ENCODE measurements at regions not wholly inside any gene's neighbourhood (a gene's known extent, or its start where the extent isn't known, plus 50 kb on each side); places are given as distances from the start of the nearest gene placed in this dataset.

DNA sequence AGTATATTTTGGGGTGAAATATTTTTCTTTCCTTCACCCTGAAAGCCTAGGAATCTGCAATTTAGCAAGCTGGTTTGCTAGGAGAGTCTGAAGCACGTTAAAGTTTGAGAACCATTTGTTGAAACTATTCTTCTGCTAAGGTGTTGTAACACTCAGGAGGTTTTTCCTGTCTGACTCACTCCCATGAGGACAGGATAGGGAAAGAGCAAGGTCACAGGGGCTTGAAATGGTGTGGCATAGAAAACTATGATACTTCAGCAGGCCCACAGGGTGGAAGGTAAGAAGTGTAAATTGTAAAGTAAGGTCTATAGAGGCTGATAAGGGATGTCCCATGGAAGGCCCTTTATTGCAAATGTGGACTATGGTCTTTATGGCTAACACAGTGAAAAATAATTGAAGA is 177.7 kb upstream of the ZC3H15 start:
- no peak for TF ChIP-seq POLR2A (conservative IDR thresholded peaks at IDR 0.05)
- TF ChIP-seq RBM39 (optimal IDR thresholded peaks at IDR 0.05; ENCODE audit: low read depth, low read length) = no peak
- TF ChIP-seq, protein P1, sequence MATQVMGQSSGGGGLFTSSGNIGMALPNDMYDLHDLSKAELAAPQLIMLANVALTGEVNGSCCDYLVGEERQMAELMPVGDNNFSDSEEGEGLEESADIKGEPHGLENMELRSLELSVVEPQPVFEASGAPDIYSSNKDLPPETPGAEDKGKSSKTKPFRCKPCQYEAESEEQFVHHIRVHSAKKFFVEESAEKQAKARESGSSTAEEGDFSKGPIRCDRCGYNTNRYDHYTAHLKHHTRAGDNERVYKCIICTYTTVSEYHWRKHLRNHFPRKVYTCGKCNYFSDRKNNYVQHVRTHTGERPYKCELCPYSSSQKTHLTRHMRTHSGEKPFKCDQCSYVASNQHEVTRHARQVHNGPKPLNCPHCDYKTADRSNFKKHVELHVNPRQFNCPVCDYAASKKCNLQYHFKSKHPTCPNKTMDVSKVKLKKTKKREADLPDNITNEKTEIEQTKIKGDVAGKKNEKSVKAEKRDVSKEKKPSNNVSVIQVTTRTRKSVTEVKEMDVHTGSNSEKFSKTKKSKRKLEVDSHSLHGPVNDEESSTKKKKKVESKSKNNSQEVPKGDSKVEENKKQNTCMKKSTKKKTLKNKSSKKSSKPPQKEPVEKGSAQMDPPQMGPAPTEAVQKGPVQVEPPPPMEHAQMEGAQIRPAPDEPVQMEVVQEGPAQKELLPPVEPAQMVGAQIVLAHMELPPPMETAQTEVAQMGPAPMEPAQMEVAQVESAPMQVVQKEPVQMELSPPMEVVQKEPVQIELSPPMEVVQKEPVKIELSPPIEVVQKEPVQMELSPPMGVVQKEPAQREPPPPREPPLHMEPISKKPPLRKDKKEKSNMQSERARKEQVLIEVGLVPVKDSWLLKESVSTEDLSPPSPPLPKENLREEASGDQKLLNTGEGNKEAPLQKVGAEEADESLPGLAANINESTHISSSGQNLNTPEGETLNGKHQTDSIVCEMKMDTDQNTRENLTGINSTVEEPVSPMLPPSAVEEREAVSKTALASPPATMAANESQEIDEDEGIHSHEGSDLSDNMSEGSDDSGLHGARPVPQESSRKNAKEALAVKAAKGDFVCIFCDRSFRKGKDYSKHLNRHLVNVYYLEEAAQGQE (IDR thresholded peaks at IDR 0.05; ENCODE audit: borderline replicate concordance) = no peak
- TF ChIP-seq, protein P1 (CRISPR knock-in tag; IDR thresholded peaks at IDR 0.05; ENCODE audit: low read depth) = no peak
- TF ChIP-seq ZNF232 (CRISPR knock-in tag; IDR thresholded peaks at IDR 0.05) = no peak
- TF ChIP-seq PHF8 (IDR thresholded peaks at IDR 0.05; ENCODE audit: borderline replicate concordance, low read length) = no peak
- TF ChIP-seq, protein P2, sequence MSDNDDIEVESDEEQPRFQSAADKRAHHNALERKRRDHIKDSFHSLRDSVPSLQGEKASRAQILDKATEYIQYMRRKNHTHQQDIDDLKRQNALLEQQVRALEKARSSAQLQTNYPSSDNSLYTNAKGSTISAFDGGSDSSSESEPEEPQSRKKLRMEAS (CRISPR knock-in tag; IDR thresholded peaks at IDR 0.05) = no peak
- no peak for TF ChIP-seq ZBTB1 (CRISPR knock-in tag; IDR thresholded peaks at IDR 0.05; ENCODE audit: borderline replicate concordance, low read depth)
- TF ChIP-seq, protein P3, sequence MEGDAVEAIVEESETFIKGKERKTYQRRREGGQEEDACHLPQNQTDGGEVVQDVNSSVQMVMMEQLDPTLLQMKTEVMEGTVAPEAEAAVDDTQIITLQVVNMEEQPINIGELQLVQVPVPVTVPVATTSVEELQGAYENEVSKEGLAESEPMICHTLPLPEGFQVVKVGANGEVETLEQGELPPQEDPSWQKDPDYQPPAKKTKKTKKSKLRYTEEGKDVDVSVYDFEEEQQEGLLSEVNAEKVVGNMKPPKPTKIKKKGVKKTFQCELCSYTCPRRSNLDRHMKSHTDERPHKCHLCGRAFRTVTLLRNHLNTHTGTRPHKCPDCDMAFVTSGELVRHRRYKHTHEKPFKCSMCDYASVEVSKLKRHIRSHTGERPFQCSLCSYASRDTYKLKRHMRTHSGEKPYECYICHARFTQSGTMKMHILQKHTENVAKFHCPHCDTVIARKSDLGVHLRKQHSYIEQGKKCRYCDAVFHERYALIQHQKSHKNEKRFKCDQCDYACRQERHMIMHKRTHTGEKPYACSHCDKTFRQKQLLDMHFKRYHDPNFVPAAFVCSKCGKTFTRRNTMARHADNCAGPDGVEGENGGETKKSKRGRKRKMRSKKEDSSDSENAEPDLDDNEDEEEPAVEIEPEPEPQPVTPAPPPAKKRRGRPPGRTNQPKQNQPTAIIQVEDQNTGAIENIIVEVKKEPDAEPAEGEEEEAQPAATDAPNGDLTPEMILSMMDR (IDR thresholded peaks at IDR 0.05 in 2 of 3, conservative IDR thresholded peaks at IDR 0.05 in 1 of 3; ENCODE audit: insufficient read depth in 2 of 3, low read depth in 1 of 3, low read length in 3 of 3) = no peak
- no peak for TF ChIP-seq JUND (IDR thresholded peaks at IDR 0.05; ENCODE audit: borderline replicate concordance, low read depth, low read length)
- no peak for TF ChIP-seq JUND (tag; IDR thresholded peaks at IDR 0.05; ENCODE audit: borderline replicate concordance, low read depth, low read length)
- TF ChIP-seq CCNT2 (IDR thresholded peaks at IDR 0.05; ENCODE audit: borderline replicate concordance, extremely low read depth, insufficient read length, low read depth, low read length) = no peak
- no peak for TF ChIP-seq NR1H2 (CRISPR knock-in tag; IDR thresholded peaks at IDR 0.05)
- TF ChIP-seq, protein P4, sequence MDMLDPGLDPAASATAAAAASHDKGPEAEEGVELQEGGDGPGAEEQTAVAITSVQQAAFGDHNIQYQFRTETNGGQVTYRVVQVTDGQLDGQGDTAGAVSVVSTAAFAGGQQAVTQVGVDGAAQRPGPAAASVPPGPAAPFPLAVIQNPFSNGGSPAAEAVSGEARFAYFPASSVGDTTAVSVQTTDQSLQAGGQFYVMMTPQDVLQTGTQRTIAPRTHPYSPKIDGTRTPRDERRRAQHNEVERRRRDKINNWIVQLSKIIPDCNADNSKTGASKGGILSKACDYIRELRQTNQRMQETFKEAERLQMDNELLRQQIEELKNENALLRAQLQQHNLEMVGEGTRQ (CRISPR knock-in tag; IDR thresholded peaks at IDR 0.05) = no peak
